ENCODE measurements at regions not wholly inside any gene's neighbourhood (a gene's known extent, or its start where the extent isn't known, plus 50 kb on each side); places are given as distances from the start of the nearest gene placed in this dataset.
"Not testable (repeated sequence)": the region's sequence is repeated elsewhere in the genome, so short reads cannot be mapped to it uniquely, and the experiment has no call there.

- DNase-seq (ENCODE audit: low read depth): no peak
Observed at GRCh38 chr6:40685862-40686261, 98.7 kb upstream of the LRFN2 start.

- no peak for DNase-seq (ENCODE audit: low read depth)
Observed at GRCh38 chr6:40681622-40682021, 94.5 kb upstream of the LRFN2 start.

- no peak for DNase-seq (ENCODE audit: low read depth)
Observed at GRCh38 chr6:40678941-40679340, 91.8 kb upstream of the LRFN2 start.

- no peak for DNase-seq (ENCODE audit: low read depth)
Observed at GRCh38 chr6:40674170-40674569, 87.0 kb upstream of the LRFN2 start.

GRCh38 chr6:40672087-40672486 is 84.9 kb upstream of the LRFN2 start:
- no peak for DNase-seq (ENCODE audit: low read depth)

- DNase-seq (ENCODE audit: low read depth): no peak
Observed at GRCh38 chr6:40671694-40672050, 84.5 kb upstream of the LRFN2 start.

- no peak for DNase-seq (ENCODE audit: low read depth)
Observed at GRCh38 chr6:40671001-40671693, 84.0 kb upstream of the LRFN2 start.

GRCh38 chr6:40669343-40669742 is 82.2 kb upstream of the LRFN2 start:
- no peak for DNase-seq (ENCODE audit: low read depth)

- no peak for DNase-seq (ENCODE audit: low read depth)
Observed at GRCh38 chr6:40668203-40668602, 81.0 kb upstream of the LRFN2 start.

GRCh38 chr6:40666530-40666929 is 79.4 kb upstream of the LRFN2 start:
- no peak for DNase-seq (ENCODE audit: low read depth)

GRCh38 chr6:40661726-40662125 is 74.6 kb upstream of the LRFN2 start:
- no peak for DNase-seq (ENCODE audit: low read depth)

GRCh38 chr6:40656772-40657171 is 69.6 kb upstream of the LRFN2 start:
- not testable (repeated sequence) for DNase-seq (ENCODE audit: low read depth)

GRCh38 chr6:40654828-40655227 is 67.7 kb upstream of the LRFN2 start:
- no peak for DNase-seq (ENCODE audit: low read depth)

- no peak for DNase-seq (ENCODE audit: low read depth)
Observed at GRCh38 chr6:40645043-40645442, 57.9 kb upstream of the LRFN2 start.

GRCh38 chr6:40642837-40643236 is 55.7 kb upstream of the LRFN2 start:
- no peak for DNase-seq (ENCODE audit: low read depth)

- no peak for DNase-seq (ENCODE audit: low read depth)
Observed at GRCh38 chr6:40642190-40642589, 55.0 kb upstream of the LRFN2 start.

GRCh38 chr6:40640599-40641227 is 53.5 kb upstream of the LRFN2 start:
- DNase-seq (ENCODE audit: low read depth): no peak
